CD4-positive, alpha-beta T cell (primary cell): ENCODE measurements at regions not wholly inside any gene's neighbourhood (a gene's known extent, or its start where the extent isn't known, plus 50 kb on each side); places are given as distances from the start of the nearest gene placed in this dataset.

ENCODE experiments used
- ATAC-seq: fragments of 200-7000 bp; cut with Tn5 transposase; one replicate; pipeline ENCODE4 v1.10.0; 2022; ENCODE audit warnings: mild to moderate bottlenecking; ENCODE audit not compliant: poor library complexity
- CTCF ChIA-PET: fragments of 350-600 bp; sonication (Branson Sonifier 250); formaldehyde crosslinking; loops from one replicate; lab custom pipeline; 2021; ENCODE audit warnings: antibody characterized with exemption, inconsistent platforms; lab: Charles Lee
- POLR2A ChIA-PET: fragments of 350-600 bp; sonication (Branson Sonifier 250); formaldehyde crosslinking; loops from one replicate; lab custom pipeline; 2021; ENCODE audit warnings: antibody characterized with exemption, inconsistent platforms; lab: Charles Lee
- DNase-seq, 14 experiments: peaks; one replicate each; pipeline ENCODE4 v3.0.0-alpha.2; 2013 to 2020; ENCODE audit warnings: mixed read lengths in 2 of 14
- H3K27ac ChIP-seq, 2 donors: one replicate each; pipeline versions ENCODE4 v1.5.1 to v1.7.0; 2013; ENCODE audit warnings: low read length in 2 of 2, low read depth in 1 of 2, mild to moderate bottlenecking in 1 of 2
- H3K27me3 ChIP-seq, 2 experiments: 1 replicate in 1 of 2; 2 replicates in 1 of 2; pipeline versions ENCODE4 v1.6.1 to v1.7.0; 2013; ENCODE audit warnings: low read length in 2 of 2, control low read depth in 1 of 2, mild to moderate bottlenecking in 1 of 2, moderate library complexity in 1 of 2; ENCODE audit not compliant: insufficient read depth in 2 of 2, control insufficient read depth in 1 of 2
- H3K36me3 ChIP-seq: one replicate; pipeline ENCODE4 v1.6.1; 2013; ENCODE audit warnings: low read length, control low read depth; ENCODE audit not compliant: insufficient read depth
- H3K4me1 ChIP-seq: one replicate; pipeline ENCODE4 v1.6.1; 2013; ENCODE audit warnings: low read length, control low read depth; ENCODE audit not compliant: insufficient read depth
- H3K4me3 ChIP-seq: one replicate; pipeline ENCODE4 v1.5.1; 2013; ENCODE audit warnings: mild to moderate bottlenecking, low read length, moderate library complexity
- H3K9me3 ChIP-seq, 2 experiments: 1 replicate in 1 of 2; 2 replicates in 1 of 2; pipeline versions ENCODE4 v1.6.1 to v1.7.0; 2013; ENCODE audit warnings: low read length in 2 of 2, mild to moderate bottlenecking in 2 of 2, control low read depth in 1 of 2, moderate library complexity in 1 of 2; ENCODE audit not compliant: control insufficient read depth in 1 of 2, insufficient read depth in 1 of 2
- H3K27ac Mint-ChIP-seq: one replicate; pipeline ENCODE4 v1.8.0; 2020; ENCODE audit warnings: mixed read lengths
- H3K27me3 Mint-ChIP-seq: one replicate; pipeline ENCODE4 v1.8.0; 2021; ENCODE audit warnings: mixed read lengths
- H3K36me3 Mint-ChIP-seq: one replicate; pipeline ENCODE4 v1.8.0; 2021; ENCODE audit warnings: low read depth, mixed read lengths
- H3K4me1 Mint-ChIP-seq: one replicate; pipeline ENCODE4 v1.8.0; 2021; ENCODE audit warnings: low read depth, mixed read lengths
- H3K4me3 Mint-ChIP-seq: one replicate; pipeline ENCODE4 v1.8.0; 2020; ENCODE audit warnings: mild to moderate bottlenecking, mixed read lengths
- H3K9me3 Mint-ChIP-seq: one replicate; pipeline ENCODE4 v1.8.0; 2020; ENCODE audit warnings: mixed read lengths
- intact Hi-C, 2 experiments: fragments of 100-400 bp; cut with DNase I in 1 of 2; cut with micrococcal nuclease in 1 of 2; formaldehyde crosslinking; loops; one replicate each; pipeline versions ENCODE4 v1.15.1 to v1.9.0; 2023 to 2025; cut with DNase I, micrococcal nuclease
- TF ChIP-seq, protein P1 (sequence below): fragments of 200-600 bp; IDR thresholded peaks from one replicate; pipeline ENCODE4 v1.8.0; 2022; ENCODE audit warnings: antibody characterized with exemption, mild to moderate bottlenecking

GRCh38 chr6:87935196-87935595 is 112.4 kb upstream of the SPACA1 start:
- Histone ChIP-seq H3K36me3 (no peaks in the 10 kb centered on the region), H3K4me3 (no peak overlapping the region), H3K27ac (no peak overlapping the region), H3K4me1 (no peaks in the 10 kb centered on the region), H3K27me3 (no peaks in the 10 kb centered on the region), H3K9me3 (no peaks in the 10 kb centered on the region)
- TF ChIP-seq, protein P1, sequence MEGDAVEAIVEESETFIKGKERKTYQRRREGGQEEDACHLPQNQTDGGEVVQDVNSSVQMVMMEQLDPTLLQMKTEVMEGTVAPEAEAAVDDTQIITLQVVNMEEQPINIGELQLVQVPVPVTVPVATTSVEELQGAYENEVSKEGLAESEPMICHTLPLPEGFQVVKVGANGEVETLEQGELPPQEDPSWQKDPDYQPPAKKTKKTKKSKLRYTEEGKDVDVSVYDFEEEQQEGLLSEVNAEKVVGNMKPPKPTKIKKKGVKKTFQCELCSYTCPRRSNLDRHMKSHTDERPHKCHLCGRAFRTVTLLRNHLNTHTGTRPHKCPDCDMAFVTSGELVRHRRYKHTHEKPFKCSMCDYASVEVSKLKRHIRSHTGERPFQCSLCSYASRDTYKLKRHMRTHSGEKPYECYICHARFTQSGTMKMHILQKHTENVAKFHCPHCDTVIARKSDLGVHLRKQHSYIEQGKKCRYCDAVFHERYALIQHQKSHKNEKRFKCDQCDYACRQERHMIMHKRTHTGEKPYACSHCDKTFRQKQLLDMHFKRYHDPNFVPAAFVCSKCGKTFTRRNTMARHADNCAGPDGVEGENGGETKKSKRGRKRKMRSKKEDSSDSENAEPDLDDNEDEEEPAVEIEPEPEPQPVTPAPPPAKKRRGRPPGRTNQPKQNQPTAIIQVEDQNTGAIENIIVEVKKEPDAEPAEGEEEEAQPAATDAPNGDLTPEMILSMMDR, result no peak
- Mint-ChIP-seq H3K4me1 (no peaks in the 10 kb centered on the region), H3K27me3 (peaks cover 6% of the 10 kb centered on the region), H3K27ac (no peak overlapping the region), H3K9me3 (no peaks in the 10 kb centered on the region), H3K36me3 (no peaks in the 10 kb centered on the region), H3K4me3 (no peak overlapping the region)
- intact Hi-C loops, result no loop called here
- ChIA-PET CTCF (no interaction called here), POLR2A (no interaction called here)
- ATAC-seq, result no peak
- no peak for DNase-seq

- H3K4me1 Mint-ChIP-seq, result no peaks in the 10 kb centered on the region
- no peaks in the 10 kb centered on the region for H3K9me3 Mint-ChIP-seq
- H3K36me3 ChIP-seq, result no peaks in the 10 kb centered on the region
- no peak for ATAC-seq
- ChIA-PET CTCF (no interaction called here), POLR2A (no interaction called here)
- H3K9me3 ChIP-seq, result no peaks in the 10 kb centered on the region
- no peaks in the 10 kb centered on the region for H3K27me3 ChIP-seq
- peaks cover 3% of the 10 kb centered on the region for H3K4me1 ChIP-seq
- H3K4me3 ChIP-seq, result no peak overlapping the region
- no peaks in the 10 kb centered on the region for H3K36me3 Mint-ChIP-seq
- H3K27ac Mint-ChIP-seq, result no peak overlapping the region
- no peak overlapping the region for H3K27ac ChIP-seq
- intact Hi-C loops, result no loop called here
- TF ChIP-seq, protein P1, result no peak
- no peak for DNase-seq
- no peak overlapping the region for H3K4me3 Mint-ChIP-seq
- H3K27me3 Mint-ChIP-seq, result no peaks in the 10 kb centered on the region
Observed at GRCh38 chr6:87932361-87932760, 115.3 kb upstream of the SPACA1 start.

DNA sequence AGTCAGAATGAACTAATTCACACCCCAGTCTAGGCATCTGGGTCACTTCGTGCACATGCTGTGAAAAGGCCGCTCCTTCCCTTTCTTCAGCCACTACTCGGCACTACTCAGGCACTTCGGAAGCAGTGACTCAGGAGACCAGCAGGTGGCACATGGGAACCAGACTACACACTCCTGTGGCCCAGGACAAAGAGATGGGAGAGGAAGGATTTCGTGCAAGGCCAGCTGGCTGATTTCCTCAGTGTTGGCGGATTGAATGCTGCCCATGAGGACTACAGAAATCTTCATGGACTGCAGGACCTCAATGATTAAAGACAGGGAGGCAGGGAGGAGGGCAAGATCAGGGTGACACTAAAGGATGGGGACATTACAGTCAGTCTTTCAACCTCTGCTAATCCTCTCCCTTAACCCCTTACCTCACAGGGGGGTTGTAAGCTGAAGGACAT is 117.8 kb upstream of the SPACA1 start:
- Mint-ChIP-seq H3K9me3 (no peaks in the 10 kb centered on the region), H3K36me3 (no peaks in the 10 kb centered on the region), H3K27me3 (no peaks in the 10 kb centered on the region), H3K4me3 (no peak overlapping the region), H3K27ac (no peak overlapping the region), H3K4me1 (no peaks in the 10 kb centered on the region)
- Histone ChIP-seq H3K4me3 (no peak overlapping the region), H3K9me3 (no peaks in the 10 kb centered on the region), H3K27ac (no peak overlapping the region), H3K4me1 (peaks cover 3% of the 10 kb centered on the region), H3K27me3 (no peaks in the 10 kb centered on the region), H3K36me3 (no peaks in the 10 kb centered on the region)
- DNase-seq, result peak; percentile 16 to 74 (median 45)
- TF ChIP-seq, protein P1, result peak; percentile 64
- ChIA-PET CTCF (no interaction called here), POLR2A (no interaction called here)
- intact Hi-C loops, result loop anchor here (1.0 to 2.0 kb wide), 4 partner anchors 851 to 943 kb away; no protein-coding TSS in a partner anchor
- peak; percentile 75 for ATAC-seq
